SHP77 treated with DMSO at 0.1 percent for 48 hours (cell line): ENCODE measurements at regions not wholly inside any gene's neighbourhood (a gene's known extent, or its start where the extent isn't known, plus 50 kb on each side); places are given as distances from the start of the nearest gene placed in this dataset.
"Not testable (repeated sequence)": the region's sequence is repeated elsewhere in the genome, so short reads cannot be mapped to it uniquely, and the experiment has no call there.

Source experiments
- DNase-seq: peaks from one replicate; lab custom pipeline; 2025; lab: John Stamatoyannopoulos, UW

DNA sequence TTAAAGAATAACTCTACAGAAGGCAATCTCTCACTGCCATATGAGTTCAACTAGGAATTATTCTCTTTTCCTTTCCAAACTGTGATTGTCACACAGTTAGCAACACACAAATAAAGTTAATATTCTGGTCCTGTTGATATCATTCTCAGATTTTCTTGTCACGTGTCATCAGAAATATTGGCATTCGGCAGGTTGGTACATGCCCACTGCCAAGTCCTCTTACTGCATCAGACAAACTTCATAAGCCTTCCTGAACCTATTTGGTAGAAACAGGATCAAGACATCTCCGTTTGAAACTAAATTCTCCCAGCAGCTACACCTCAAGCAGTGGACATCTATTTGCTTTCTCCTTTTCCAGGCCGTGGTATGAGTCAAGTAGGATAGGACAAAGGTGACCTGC lies 177.9 kb upstream of the SOX2 start:
- DNase-seq: no peak

DNA sequence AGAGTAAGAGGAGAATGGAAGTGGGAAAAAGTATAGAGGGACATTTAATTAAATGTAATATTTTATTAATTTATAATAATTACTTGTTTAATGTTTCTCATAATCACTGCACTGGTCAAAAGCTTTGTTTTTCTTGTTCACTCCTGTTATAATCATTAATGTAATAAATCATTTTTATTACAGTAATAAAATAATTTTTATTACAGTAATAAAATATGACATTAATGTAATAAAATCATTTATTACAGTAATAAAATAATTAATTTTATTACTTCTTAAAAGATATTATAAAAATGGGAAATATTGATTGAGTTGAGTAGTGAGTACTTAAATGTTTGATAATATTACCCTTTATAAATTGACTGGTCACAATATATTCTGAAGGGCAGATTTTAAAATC lies 181.1 kb upstream of the SOX2 start:
- no peak for DNase-seq

DNA sequence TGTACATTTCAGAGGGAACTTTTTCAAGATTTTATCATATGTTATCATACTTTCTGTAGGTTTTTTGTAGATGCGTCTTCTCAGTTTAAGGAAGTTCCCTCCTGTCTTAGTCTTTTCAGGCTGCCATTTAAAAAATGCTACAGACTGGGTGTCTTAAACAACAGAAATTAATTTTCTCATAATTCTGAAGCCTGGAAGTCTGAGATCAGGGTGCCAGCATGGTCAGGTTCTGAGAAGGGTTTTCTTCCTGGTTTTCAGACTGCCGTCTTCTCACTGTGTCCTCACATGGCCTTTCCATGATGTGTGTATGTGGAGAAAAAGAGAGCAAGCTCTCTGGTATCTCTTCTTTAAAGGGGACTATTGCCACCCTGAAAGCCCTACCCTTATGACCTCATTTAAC lies 189.9 kb upstream of the SOX2 start:
- DNase-seq: no peak

DNA sequence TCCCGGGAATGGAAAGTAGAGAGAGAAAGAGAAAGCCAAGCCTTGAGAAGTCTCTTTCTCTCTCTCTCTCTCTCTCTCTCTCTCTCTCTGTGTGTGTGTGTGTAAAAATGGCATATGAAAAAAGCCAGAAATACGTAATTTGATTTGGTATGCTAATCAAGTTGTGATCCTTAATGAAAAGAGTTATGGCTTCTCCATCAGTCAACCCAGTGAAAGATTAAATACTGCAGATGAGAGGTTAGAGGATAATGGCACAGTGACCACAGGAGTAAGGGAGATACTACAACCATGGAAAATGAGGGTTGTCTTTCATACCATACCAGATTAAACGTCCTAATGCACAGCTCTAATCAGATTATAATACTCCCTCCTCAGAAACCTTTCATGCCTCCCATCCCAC lies 193.5 kb upstream of the SOX2 start:
- DNase-seq: no peak

DNA sequence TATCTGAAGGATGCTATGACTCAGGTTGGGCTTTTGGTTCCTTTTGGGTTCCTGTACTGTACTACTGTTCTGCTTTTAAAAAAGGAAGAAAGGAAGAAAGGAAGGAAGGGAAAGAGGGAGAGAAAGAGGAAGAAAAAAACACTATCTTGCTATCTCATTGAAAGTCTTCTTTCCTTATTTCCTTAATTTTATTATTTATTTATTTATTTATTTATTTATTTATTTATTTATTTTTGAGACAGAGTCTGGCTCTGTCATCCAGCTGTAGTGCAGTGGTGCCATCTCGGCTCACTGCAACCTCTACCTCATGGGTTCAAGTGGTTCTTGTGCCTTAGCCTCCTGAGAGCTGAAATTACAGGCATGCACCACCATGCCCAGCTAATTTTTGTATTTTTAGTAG lies 198.9 kb upstream of the SOX2 start:
- no peak for DNase-seq

DNA sequence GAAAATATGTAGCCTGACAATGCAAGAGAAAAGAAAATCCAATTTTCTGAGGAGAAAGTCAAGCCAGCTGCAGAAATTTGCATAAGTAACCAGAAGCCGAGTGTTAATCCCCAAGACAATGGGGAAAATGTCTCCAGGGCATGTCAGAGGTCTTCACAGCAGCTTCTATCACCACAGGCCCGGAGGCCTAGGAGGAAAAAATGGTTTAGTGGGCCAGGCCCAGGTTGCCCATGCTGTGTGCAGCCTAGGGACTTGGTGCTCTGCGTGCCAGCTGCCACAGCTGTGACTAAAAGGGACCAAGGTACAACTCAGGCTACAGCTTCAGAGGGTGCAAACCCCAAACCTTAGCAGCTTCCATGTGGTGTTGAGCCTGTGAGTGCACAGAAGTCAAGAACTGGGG lies 201.2 kb upstream of the SOX2 start:
- no peak for DNase-seq

DNA sequence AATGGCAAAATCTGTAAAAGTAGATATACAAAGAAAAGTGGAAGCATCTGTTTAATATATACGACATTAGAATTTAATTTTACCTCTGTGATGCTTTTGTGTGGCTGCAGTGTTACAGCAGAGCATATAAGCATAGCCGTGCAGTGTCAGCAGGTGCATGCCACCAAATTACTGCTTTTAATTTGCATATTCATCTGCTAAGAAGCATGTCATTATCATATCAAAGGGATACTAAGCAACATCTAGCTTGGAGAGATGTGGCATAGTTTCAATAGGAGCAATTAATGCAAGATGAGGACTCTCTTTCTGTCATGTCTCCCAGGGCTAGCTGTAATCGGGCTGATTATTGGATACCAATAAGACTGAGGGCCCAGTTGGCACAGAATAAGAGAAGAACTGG lies 214.4 kb upstream of the SOX2 start:
- no peak for DNase-seq

DNA sequence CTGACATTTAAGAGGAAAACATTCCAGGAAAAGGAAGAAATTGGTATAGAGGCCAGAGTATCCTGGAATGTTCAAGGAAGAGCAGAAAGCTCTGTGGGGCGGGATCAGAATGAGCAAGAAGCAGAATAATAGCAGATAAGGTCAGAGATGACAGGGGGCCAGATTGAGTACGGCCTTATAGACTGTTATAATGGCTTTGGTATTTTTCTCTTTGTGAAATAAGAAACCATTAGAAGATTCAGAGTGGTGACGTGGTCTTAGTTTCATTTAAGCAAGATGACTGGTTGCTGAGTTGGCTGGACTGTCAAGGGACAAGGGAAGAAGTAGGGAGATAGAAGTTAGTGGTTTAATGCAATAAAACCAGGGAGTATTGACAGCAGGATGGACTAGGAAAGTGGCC lies 218.3 kb upstream of the SOX2 start:
- no peak for DNase-seq

DNA sequence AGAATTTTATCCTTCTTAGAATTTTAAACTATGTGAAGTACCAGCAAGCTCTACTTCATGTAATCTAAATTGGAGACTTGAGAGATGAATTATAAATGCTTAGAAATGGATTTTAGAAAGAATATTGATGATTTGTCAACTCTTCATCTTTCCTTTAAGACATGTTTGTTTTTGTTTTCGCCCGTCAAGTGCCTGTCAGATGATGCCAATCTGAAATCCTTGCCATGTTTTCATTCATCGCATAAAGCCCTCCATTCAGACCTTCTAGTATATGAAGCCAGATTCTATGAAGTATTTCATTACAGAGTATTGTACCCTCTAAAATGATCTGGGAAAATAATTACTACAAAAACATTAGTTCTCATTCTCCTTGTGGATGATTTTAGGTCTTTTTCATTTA lies 223.2 kb upstream of the SOX2 start:
- no peak for DNase-seq

DNA sequence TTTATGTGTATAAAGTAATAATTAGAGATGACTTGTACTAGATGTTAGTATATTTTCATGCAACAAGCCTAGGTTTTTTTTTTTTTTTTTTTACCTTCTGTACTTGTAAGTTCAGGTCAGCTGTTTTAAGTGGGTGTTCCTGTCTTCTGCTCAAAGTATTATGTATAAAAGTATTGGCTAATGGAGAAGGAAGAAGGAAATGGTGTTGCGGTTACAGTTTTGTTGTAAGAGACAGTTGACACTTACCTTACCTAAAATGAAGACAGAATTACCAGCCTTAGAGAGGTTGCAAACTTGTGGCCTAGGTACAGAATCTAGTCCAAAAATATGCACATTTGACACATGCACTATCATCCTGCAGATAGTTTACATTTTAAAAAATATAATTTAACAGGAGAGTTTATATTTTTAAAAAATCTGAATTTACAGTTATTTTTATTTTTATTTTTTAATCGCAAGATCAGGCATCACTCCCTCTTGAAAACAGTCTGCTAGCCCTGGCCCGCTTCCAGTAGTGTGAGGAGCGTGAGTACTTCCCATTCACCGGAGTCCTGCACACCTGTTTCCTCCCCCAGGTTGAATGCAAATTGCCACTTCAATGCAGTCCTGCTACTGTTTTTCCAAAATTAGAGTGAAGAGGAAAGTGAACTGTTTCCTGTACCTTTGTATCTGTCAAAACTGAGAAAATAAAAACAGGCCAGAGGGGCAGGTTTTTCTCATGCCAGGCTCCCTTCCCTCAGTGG lies 224.3 kb upstream of the SOX2 start:
- DNase-seq: no peak

DNA sequence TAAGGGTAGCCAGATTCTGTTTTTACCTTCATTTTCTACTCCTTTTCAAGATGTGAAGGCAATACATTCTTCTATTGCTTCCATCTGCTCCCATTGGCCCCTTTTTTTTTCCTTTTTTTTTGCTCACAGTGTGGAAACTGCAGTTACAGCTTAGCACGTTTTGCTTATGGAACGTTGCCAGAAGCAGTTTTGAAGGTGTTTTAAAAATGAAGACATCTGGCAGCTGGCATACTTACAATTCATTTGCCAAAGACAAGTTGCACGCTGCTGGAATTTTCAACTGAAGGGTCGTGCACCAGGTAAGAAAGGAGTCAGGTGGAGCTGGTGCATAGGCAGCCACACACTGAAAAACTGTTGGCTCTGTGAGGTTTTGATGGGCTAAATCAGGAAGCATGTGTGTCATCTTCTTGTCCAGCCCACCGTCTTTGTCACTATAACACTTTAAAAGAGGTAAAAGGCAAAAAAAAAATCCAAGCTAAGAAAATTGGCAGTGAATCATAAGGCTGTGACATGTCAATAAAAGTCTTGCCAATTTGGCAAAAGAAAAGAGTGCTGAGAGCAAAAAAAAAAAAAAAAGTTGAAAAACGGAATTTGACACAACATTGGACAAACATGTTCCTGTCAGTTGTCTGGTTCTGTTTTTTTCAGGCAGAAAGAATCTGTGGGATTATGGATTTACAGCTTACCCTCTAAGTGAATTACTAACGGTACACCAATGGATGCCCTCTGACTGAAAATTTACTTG lies 225.4 kb upstream of the SOX2 start:
- no peak for DNase-seq

DNA sequence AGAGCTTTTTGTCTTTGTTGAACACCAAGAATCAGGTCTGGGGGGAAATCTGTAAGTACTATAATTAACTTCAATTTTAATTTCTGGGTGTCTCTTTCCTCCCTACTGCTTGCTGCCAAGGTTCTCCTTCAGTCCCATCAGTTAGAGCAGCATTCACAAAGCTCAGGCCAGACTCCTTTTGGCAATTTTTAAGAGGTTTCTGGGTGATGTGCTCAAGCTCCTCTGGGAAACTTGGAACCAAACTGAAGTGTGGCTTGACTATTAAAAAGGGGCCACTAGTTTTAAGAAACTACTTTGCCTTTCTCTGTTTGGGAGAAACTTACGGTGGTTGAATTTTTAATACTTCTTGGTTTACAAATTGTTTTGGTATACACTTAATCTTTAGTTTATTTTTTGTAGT lies 227.7 kb upstream of the SOX2 start:
- no peak for DNase-seq

DNA sequence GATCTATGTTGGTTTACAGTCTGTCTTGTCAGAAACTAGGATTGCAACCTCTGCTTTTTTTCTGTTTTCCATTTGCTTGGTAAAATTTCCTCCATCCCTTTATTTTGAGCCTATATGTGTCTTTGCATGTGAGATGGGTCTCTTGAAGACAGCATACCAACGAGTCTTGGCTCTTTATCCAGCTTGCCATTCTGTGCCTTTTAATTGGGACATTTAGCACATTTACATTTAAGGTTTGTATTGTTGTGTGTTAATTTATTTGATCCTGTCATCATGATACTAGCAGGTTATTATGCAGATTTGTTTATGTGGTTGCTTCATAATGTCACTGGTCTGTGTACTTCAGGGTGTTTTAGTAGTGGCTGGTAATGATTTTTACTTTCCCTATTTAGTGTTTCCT lies 236.6 kb upstream of the SOX2 start:
- DNase-seq: not testable (repeated sequence)

DNA sequence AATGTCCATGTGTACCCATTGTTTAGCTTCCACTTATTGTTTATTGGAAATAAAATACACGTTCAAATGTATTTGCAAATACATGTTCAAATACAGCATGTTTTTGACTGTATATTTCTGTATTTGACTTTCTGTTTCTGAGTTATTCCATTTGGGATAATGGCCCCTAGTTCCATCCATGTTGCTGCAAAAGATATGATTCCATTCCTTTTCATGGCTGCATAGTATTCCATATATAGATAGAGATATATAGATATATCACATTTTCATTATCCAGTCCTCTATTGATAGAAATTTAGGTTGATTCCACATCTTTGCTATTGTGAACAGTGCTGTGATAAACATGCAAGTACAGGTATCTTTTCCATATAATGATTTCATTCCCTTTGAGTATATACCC lies 241.4 kb upstream of the SOX2 start:
- DNase-seq: no peak

DNA sequence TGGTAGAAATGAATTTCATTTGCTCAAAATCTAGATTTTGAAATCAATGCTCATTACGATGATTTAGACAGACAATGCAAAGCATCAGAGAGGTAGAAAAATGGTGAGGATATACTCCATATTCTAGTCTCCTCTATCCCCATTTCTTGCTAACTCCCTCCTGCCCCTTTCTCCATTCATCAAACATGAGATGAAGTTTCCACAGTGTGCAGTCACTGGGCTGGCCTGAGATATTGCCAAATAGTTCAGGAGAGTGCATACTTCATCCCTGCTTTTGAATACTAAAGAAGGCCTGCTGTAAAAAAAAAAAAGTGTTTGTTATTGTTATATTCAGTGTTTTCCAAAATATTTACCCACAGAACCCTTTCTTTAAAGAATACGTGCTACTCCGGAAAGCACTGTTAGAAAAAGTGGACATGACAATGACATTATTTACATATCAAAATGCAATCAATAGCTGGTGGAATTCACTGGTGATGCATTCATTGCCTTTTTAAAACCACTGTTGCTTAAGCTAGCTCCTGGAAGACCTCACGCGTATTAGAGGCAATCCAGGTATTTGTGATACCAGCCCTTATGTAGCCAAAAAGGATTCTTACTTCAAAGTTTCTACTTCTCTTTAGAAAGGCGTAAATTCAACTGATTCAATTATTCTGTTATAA lies 247.6 kb upstream of the SOX2 start:
- DNase-seq: no peak

DNA sequence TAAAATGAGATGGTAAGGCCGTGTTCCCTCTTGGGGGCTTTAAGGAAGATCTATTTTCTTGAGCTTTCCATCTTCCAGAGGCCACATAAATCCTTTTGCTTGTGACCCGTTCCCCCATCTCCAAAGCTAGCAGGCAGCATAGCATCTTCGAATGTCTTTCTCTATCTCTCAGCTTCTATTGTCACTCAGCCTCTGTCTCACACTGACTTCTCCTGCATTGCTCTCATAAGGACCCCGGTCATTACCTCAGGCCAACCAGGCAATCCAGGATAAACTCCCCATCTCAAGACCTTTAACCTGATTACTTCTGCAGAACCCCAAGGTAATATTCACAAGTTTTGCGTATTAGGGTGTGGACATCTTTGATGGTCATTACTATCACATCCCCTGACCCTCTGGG lies 250.3 kb upstream of the SOX2 start:
- no peak for DNase-seq

DNA sequence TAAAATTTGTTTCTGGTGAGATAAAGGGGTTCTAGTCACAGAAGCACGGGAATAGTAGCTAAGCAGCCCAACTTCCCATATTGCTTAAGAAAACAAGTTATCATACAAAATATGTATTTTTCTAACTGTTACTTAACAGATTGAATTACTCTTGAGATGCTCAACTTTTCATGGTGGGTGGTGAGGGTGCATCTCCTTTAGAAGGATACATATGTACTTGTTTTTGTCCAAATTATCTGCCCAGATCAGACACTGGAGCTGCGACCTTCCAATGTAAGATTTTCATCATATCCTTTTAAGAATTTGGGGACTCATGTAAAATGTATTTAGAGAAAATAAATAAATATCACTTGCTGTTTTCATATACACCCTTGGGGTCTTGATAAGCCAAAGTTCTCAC lies 252.2 kb upstream of the SOX2 start:
- no peak for DNase-seq

DNA sequence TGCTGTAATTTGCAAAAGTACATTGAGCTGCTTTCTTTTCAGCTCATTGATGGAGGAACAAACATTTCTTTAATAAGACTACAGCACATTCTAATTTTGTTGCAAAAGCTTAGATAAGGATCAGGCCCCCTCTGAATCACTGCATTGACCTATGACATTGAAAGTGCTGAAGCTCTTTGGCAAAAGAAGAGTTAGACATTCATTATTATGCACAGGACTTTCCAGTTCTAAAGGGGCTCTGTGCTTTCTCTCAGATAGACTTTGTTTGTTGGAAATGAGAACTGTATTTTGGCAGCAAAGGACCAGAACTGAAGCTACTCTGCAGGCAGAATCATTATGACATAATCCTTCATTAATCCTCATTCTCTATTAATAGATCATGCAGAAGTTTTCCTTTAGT lies 252.9 kb upstream of the SOX2 start:
- DNase-seq: no peak

DNA sequence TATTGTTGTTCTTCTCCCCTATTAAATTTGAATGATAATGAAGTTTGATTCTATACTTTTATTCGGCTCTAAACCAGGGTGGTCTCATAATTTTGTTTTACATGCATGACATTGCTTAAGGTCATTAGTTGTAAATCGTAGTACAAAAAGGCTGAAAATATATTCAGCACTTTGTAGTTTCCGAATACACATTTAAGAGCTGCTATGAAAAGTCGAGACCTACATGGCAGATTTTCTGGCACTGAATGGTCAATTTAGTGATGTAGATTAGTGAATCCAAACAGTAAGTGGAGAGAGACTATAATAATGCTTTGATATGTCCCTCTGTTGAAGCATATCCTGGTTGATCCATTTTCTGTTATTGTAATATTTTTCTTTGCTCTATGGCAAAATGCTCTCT lies 254.0 kb upstream of the SOX2 start:
- DNase-seq: no peak

DNA sequence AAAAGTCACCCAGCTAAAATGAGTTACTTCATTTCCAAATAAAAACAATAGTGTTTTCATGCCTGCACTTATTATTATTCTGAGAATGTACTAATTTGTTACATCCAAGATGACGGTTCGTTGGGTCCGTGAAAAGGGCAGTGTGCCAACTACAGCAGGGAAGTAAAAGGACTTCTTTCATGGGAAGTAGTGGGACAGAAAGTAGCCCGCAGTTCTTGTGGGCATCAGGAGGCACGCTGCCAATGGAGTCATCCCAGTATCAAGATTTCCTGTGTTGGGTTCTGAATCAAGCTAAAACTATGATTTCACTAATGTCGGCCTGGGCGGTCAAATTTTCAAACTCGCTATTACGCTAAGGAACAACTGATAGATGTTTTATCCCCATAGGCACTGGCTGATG lies 254.5 kb upstream of the SOX2 start:
- DNase-seq: no peak

DNA sequence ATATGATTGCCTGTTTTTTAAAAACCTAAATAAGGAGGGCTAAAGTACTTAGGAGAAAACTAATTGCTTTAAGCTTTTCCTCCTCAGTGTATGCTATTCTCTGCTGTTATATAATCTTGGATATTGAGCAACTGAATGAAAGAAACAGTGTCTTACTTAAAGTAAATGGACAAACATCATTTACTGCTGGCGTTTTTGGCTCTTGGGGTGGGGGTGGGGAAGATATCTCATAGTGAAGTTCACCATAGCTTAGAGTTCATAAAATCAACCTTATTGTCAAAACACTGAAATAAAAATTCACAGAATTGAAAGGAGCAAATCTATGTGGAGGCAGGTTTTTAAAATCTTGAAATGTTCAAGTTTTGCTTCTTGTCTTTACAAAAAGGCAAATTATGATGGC lies 256.4 kb upstream of the SOX2 start:
- no peak for DNase-seq

DNA sequence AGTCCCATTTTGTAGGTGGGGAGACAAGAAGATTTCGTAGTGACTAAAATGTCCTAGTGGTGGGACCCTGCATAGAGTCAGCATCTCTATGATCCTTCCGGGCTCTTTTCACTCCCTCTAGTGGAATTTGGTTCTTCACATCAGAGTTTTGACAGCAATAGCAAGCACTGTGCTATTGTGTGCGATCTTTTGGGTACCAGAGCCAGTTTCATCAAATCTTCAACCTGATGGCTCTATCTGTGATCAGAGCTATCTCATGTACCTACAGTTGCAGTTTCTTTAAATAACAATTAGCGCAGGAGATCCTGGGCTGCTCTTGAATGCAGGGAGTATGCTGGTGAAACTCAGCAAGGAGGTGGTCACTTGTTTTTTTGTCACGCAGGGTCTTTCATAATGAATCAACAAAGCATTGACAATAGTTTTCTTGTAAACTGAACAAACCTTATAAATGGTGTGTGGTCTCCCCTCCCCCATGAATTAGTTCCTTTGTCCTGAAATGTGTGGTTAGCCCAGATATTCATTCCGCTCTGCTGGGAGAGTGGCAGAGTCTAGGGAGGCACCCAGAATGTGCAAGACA lies 257.2 kb upstream of the SOX2 start:
- DNase-seq: no peak

DNA sequence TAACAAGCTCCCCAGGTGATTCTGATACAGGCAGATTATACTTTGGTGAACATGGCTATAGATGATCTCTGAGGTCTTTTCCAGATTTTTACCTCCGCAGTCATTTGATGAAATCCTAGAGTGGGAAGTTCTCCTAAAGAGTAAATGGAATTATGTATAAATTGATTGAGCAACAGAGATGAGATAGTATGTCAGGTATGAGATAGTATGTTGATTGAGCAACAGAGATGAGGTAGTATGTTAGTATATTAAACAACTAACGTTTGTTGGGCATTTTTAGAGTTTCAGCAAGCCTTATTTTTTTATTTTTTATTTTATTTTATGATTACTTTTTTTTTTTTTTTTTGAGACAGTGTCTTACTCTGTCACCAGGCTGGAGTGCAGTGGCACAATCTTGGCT lies 265.0 kb upstream of the SOX2 start:
- no peak for DNase-seq
